GM23248 (cell line): ENCODE measurements at regions not wholly inside any gene's neighbourhood (a gene's known extent, or its start where the extent isn't known, plus 50 kb on each side); places are given as distances from the start of the nearest gene placed in this dataset.

Source experiments
- DNase-seq: peaks from one replicate; pipeline ENCODE4 v3.0.0-alpha.2; 2015
- H2AFZ ChIP-seq: fragments of 200-600 bp; sonication (generic); 2 replicates; pipeline ENCODE4 v1.6.1; 2016; ENCODE audit warnings: antibody characterized with exemption
- H3F3A ChIP-seq: fragments of 200-600 bp; sonication (generic); 2 replicates; pipeline ENCODE4 v1.6.1; 2016; ENCODE audit warnings: mild to moderate bottlenecking, antibody characterized with exemption, mixed run types; ENCODE audit not compliant: insufficient read depth
- H3K27ac ChIP-seq: fragments of 200-600 bp; sonication (generic); 2 replicates; pipeline ENCODE4 v1.5.1; 2016; ENCODE audit warnings: mild to moderate bottlenecking
- H3K27me3 ChIP-seq: fragments of 200-600 bp; sonication (generic); replicated peaks from 2 replicates; pipeline ENCODE4 v1.6.1; 2016; ENCODE audit warnings: mild to moderate bottlenecking; ENCODE audit not compliant: insufficient read depth
- H3K36me3 ChIP-seq: fragments of 200-600 bp; sonication (generic); 2 replicates; pipeline ENCODE4 v1.6.1; 2016; ENCODE audit warnings: low read depth, mild to moderate bottlenecking
- H3K4me1 ChIP-seq: fragments of 200-600 bp; sonication (generic); 2 replicates; pipeline ENCODE4 v1.6.1; 2016; ENCODE audit warnings: mild to moderate bottlenecking; ENCODE audit not compliant: insufficient read depth
- H3K4me2 ChIP-seq: fragments of 200-600 bp; sonication (generic); one replicate; pipeline ENCODE4 v1.6.1; 2016; ENCODE audit warnings: mild to moderate bottlenecking; ENCODE audit not compliant: unreplicated experiment
- H3K4me3 ChIP-seq: fragments of 200-600 bp; sonication (generic); 2 replicates; pipeline ENCODE4 v1.5.1; 2016; ENCODE audit warnings: mild to moderate bottlenecking
- H3K79me2 ChIP-seq: fragments of 200-600 bp; sonication (generic); 2 replicates; pipeline ENCODE4 v1.6.1; 2016; ENCODE audit warnings: mild to moderate bottlenecking; ENCODE audit not compliant: insufficient read depth
- H3K9ac ChIP-seq: fragments of 200-600 bp; sonication (generic); 2 replicates; pipeline ENCODE4 v1.6.1; 2016; ENCODE audit warnings: mild to moderate bottlenecking
- H3K9me2 ChIP-seq: fragments of 200-600 bp; sonication (generic); 2 replicates; pipeline ENCODE4 v1.6.1; 2016; ENCODE audit warnings: mixed run types, mild to moderate bottlenecking, moderate library complexity; ENCODE audit not compliant: insufficient read depth
- H3K9me3 ChIP-seq: fragments of 200-600 bp; sonication (generic); one replicate; pipeline ENCODE4 v1.6.1; 2017; ENCODE audit warnings: low read depth
- H4K20me1 ChIP-seq: fragments of 200-600 bp; sonication (generic); 2 replicates; pipeline ENCODE4 v1.6.0; 2016; ENCODE audit not compliant: insufficient read depth
- EZH2 ChIP-seq: fragments of 200-600 bp; sonication (generic); IDR thresholded peaks from 2 replicates; pipeline ENCODE4 v1.6.1; 2018; ENCODE audit warnings: antibody characterized with exemption, mild to moderate bottlenecking; ENCODE audit not compliant: insufficient read depth, poor library complexity, severe bottlenecking
- EZH2phosphoT487 ChIP-seq: fragments of 200-600 bp; sonication (generic); IDR thresholded peaks from 2 replicates; pipeline ENCODE4 v1.6.1; 2018; ENCODE audit warnings: antibody characterized with exemption, moderate library complexity, mild to moderate bottlenecking, low read depth; ENCODE audit not compliant: insufficient read depth
- WGBS, 2 experiments: methylation state at CpG; one replicate each; pipeline ENCODE4 v1.1.6; 2015 to 2017; ENCODE audit warnings: low lambda C conversion rate in 2 of 2, low coverage in 1 of 2; ENCODE audit errors: missing lambda C conversion rate in 2 of 2; 5-methylcytosine and 5-hydroxymethylcytosine counted together
- in situ Hi-C: fragments of 300-500 bp; cut with MboI; formaldehyde crosslinking; loops from 2 replicates; pipeline ENCODE4 v1.15.0; 2020

GRCh38 chr6:12392490-12392889 lies 102.3 kb downstream of the EDN1 start:
- no peaks in the 10 kb centered on the region for H3K4me1 ChIP-seq
- H3K36me3 ChIP-seq = no peaks in the 10 kb centered on the region
- no peaks in the 10 kb centered on the region for H3K9me3 ChIP-seq
- H4K20me1 ChIP-seq = no peaks in the 10 kb centered on the region
- in situ Hi-C loops = loop anchor here (10.0 to 25.0 kb wide), 2 partner anchors 202 to 495 kb away; no protein-coding TSS in a partner anchor
- 51 to 53% methylated on average over 6 of the region's 6 CpGs for WGBS, 2 experiments
- no peak overlapping the region for H3K4me3 ChIP-seq
- no peak overlapping the region for H2AFZ ChIP-seq
- H3K9me2 ChIP-seq = no peaks in the 10 kb centered on the region
- H3K79me2 ChIP-seq = no peaks in the 10 kb centered on the region
- H3K9ac ChIP-seq = no peak overlapping the region
- TF ChIP-seq EZH2phosphoT487 = no peak
- TF ChIP-seq EZH2 = no peak
- no peak overlapping the region for H3K27ac ChIP-seq
- H3K27me3 ChIP-seq = no peaks in the 10 kb centered on the region
- no peak overlapping the region for H3K4me2 ChIP-seq
- H3F3A ChIP-seq = no peaks in the 10 kb centered on the region
- peak; percentile 10 for DNase-seq

- Histone ChIP-seq H3F3A (no peaks in the 10 kb centered on the region), H3K9me2 (no peaks in the 10 kb centered on the region), H3K9me3 (no peaks in the 10 kb centered on the region), H3K79me2 (no peaks in the 10 kb centered on the region), H3K4me2 (no peak overlapping the region), H3K27me3 (no peaks in the 10 kb centered on the region), H3K4me3 (no peak overlapping the region), H3K9ac (no peak overlapping the region), H3K27ac (no peak overlapping the region), H4K20me1 (no peaks in the 10 kb centered on the region), H3K4me1 (no peaks in the 10 kb centered on the region), H2AFZ (no peak overlapping the region), H3K36me3 (no peaks in the 10 kb centered on the region)
- TF ChIP-seq EZH2 = no peak
- no peak for TF ChIP-seq EZH2phosphoT487
- DNase-seq = no peak
- in situ Hi-C loops = loop anchor here (10.0 to 25.0 kb wide), 2 partner anchors 202 to 494 kb away; no protein-coding TSS in a partner anchor
- 90 to 94% methylated on average over 1 of the region's 1 CpG for WGBS, 2 experiments
Measured at GRCh38 chr6:12393100-12393499, 102.9 kb downstream of the EDN1 start.

GRCh38 chr6:12394170-12394569 lies 104.0 kb downstream of the EDN1 start:
- no peaks in the 10 kb centered on the region for H3K27me3 ChIP-seq

GRCh38 chr6:12395898-12396297 lies 105.7 kb downstream of the EDN1 start:
- TF ChIP-seq EZH2phosphoT487 = no peak
- no peak for TF ChIP-seq EZH2
- Histone ChIP-seq H3K4me2 (no peak overlapping the region), H4K20me1 (no peaks in the 10 kb centered on the region), H3K27me3 (no peaks in the 10 kb centered on the region), H2AFZ (no peak overlapping the region), H3K79me2 (no peaks in the 10 kb centered on the region), H3K27ac (no peak overlapping the region), H3K9ac (no peak overlapping the region), H3K36me3 (no peaks in the 10 kb centered on the region), H3F3A (no peaks in the 10 kb centered on the region), H3K9me2 (no peaks in the 10 kb centered on the region), H3K4me3 (no peak overlapping the region), H3K4me1 (no peaks in the 10 kb centered on the region), H3K9me3 (no peaks in the 10 kb centered on the region)
- DNase-seq = peak; percentile 52
- in situ Hi-C loops = loop anchor here (10.0 to 25.0 kb wide), 2 partner anchors 199 to 491 kb away; no protein-coding TSS in a partner anchor
- 47% methylated on average over 3 of the region's 3 CpGs for WGBS, 2 experiments

More at GRCh38 chr6:12394170-12394569, 104.0 kb downstream of the EDN1 start:
- Histone ChIP-seq H3K9ac (no peak overlapping the region), H3F3A (no peaks in the 10 kb centered on the region), H3K9me2 (no peaks in the 10 kb centered on the region), H3K4me3 (no peak overlapping the region), H3K79me2 (no peaks in the 10 kb centered on the region), H3K9me3 (no peaks in the 10 kb centered on the region), H3K27ac (no peak overlapping the region), H2AFZ (no peak overlapping the region), H4K20me1 (no peaks in the 10 kb centered on the region), H3K4me1 (no peaks in the 10 kb centered on the region), H3K36me3 (no peaks in the 10 kb centered on the region), H3K4me2 (no peak overlapping the region)
- 98 to 99% methylated on average over 3 of the region's 3 CpGs for WGBS, 2 experiments
- TF ChIP-seq EZH2phosphoT487 (no peak), EZH2 (no peak)
- DNase-seq = no peak
- in situ Hi-C loops = loop anchor here (10.0 to 25.0 kb wide), 2 partner anchors 201 to 493 kb away; no protein-coding TSS in a partner anchor

- H3K9me2 ChIP-seq = no peaks in the 10 kb centered on the region
- 62 to 69% methylated on average over 3 of the region's 3 CpGs for WGBS, 2 experiments
- H3K9ac ChIP-seq = no peak overlapping the region
- H3K9me3 ChIP-seq = no peaks in the 10 kb centered on the region
- H3K4me2 ChIP-seq = no peak overlapping the region
- no peaks in the 10 kb centered on the region for H4K20me1 ChIP-seq
- H3K27me3 ChIP-seq = no peaks in the 10 kb centered on the region
- H3F3A ChIP-seq = peaks cover 26% of the 10 kb centered on the region
- no peak overlapping the region for H3K4me3 ChIP-seq
- H3K27ac ChIP-seq = no peak overlapping the region
- H3K79me2 ChIP-seq = no peaks in the 10 kb centered on the region
- no peak overlapping the region for H2AFZ ChIP-seq
- H3K36me3 ChIP-seq = no peaks in the 10 kb centered on the region
- peaks cover 26% of the 10 kb centered on the region for H3K4me1 ChIP-seq
- in situ Hi-C loops = no loop called here
- no peak for DNase-seq
- TF ChIP-seq EZH2 = no peak
- no peak for TF ChIP-seq EZH2phosphoT487
Measured at GRCh38 chr6:12401200-12401599, 111.0 kb downstream of the EDN1 start.
